GM21423 (cell line): ENCODE measurements at regions not wholly inside any gene's neighbourhood (a gene's known extent, or its start where the extent isn't known, plus 50 kb on each side); places are given as distances from the start of the nearest gene placed in this dataset.

Source experiments
- ATAC-seq: cut with Tn5 transposase; IDR thresholded peaks from one replicate; pipeline ENCODE4 v1.9.1; 2021; ENCODE audit warnings: mild to moderate bottlenecking, moderate library complexity; ENCODE audit not compliant: unreplicated experiment

- ATAC-seq, result no peak
Measured at GRCh38 chr2:62284471-62284870, 88.6 kb downstream of the B3GNT2 start.

GRCh38 chr2:62283147-62283546 lies 87.2 kb downstream of the B3GNT2 start:
- ATAC-seq, result no peak

- ATAC-seq, result no peak
Measured at GRCh38 chr2:62281663-62282062, 85.7 kb downstream of the B3GNT2 start.

GRCh38 chr2:62277688-62278087 lies 81.8 kb downstream of the B3GNT2 start:
- ATAC-seq, result no peak
